PC-3 (cell line): ENCODE measurements at regions not wholly inside any gene's neighbourhood (a gene's known extent, or its start where the extent isn't known, plus 50 kb on each side); places are given as distances from the start of the nearest gene placed in this dataset.

Experiments used
- EZH2 ChIP-seq: fragments of 300-600 bp; sonication (generic); IDR thresholded peaks from one replicate; pipeline ENCODE4 v1.6.1; 2017; ENCODE audit warnings: antibody characterized with exemption, mild to moderate bottlenecking, low read length; ENCODE audit not compliant: unreplicated experiment
- TF ChIP-seq, protein P1 (sequence below): fragments of 300-600 bp; sonication (generic); conservative IDR thresholded peaks from 2 replicates; pipeline ENCODE4 v1.5.1; 2017; ENCODE audit warnings: antibody characterized with exemption, low read depth, mild to moderate bottlenecking, low read length

DNA sequence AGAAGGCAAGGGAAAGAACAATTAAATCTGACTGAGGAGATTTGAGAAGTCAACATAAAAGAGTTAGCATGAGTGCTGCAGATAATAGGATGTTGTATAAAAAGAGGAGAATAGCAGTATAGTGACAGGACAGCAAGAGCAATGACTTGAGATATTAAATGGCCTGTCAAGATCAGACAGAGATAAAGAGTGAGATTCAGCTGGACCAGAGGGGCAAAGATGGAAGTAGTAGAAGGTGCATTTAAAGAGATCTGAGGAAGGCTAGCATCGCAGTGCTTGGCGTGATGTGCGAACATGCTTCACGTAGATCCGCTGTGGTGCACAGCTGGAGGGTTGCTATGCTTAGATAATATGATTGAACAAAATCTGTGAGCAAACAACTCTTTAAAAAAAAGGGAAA lies 1422.6 kb upstream of the CDH8 start:
- TF ChIP-seq, protein P1, sequence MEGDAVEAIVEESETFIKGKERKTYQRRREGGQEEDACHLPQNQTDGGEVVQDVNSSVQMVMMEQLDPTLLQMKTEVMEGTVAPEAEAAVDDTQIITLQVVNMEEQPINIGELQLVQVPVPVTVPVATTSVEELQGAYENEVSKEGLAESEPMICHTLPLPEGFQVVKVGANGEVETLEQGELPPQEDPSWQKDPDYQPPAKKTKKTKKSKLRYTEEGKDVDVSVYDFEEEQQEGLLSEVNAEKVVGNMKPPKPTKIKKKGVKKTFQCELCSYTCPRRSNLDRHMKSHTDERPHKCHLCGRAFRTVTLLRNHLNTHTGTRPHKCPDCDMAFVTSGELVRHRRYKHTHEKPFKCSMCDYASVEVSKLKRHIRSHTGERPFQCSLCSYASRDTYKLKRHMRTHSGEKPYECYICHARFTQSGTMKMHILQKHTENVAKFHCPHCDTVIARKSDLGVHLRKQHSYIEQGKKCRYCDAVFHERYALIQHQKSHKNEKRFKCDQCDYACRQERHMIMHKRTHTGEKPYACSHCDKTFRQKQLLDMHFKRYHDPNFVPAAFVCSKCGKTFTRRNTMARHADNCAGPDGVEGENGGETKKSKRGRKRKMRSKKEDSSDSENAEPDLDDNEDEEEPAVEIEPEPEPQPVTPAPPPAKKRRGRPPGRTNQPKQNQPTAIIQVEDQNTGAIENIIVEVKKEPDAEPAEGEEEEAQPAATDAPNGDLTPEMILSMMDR = no peak
- TF ChIP-seq EZH2 = no peak
